PC-3 (cell line): ENCODE measurements at regions not wholly inside any gene's neighbourhood (a gene's known extent, or its start where the extent isn't known, plus 50 kb on each side); places are given as distances from the start of the nearest gene placed in this dataset.

Experiments
- ATAC-seq: fragments of 200-7000 bp; cut with Tn5 transposase; 2 replicates; pipeline ENCODE4 v1.9.1; 2020; ENCODE audit warnings: mild to moderate bottlenecking, moderate library complexity
- BruUV-seq: library from RNA; stranded (reverse); fragments of 400-500 nt; replicated peaks from 2 replicates; lab custom pipeline; 2021; lab: Mats Ljungman, UMichigan
- CTCF ChIA-PET: fragments of 300-600 bp; sonication (Branson Sonifier 250); formaldehyde crosslinking; loops from one replicate; lab custom pipeline; 2022; ENCODE audit warnings: antibody characterized with exemption; lab: Charles Lee
- POLR2A ChIA-PET: fragments of 300-600 bp; sonication (Branson Sonifier 250); formaldehyde crosslinking; loops from one replicate; lab custom pipeline; 2022; ENCODE audit warnings: antibody characterized with exemption; ENCODE audit not compliant: unreplicated experiment; lab: Charles Lee
- DNase-seq: peaks from one replicate; pipeline ENCODE4 v3.0.0-alpha.2; 2015
- H2AFZ ChIP-seq: fragments of 300-600 bp; sonication (generic); 2 replicates; pipeline ENCODE4 v1.6.0; 2016; ENCODE audit warnings: antibody characterized with exemption, low read length
- H3F3A ChIP-seq: fragments of 300-600 bp; sonication (generic); one replicate; pipeline ENCODE4 v1.6.0; 2017; ENCODE audit warnings: antibody characterized with exemption, low read length, control low read depth, mild to moderate bottlenecking; ENCODE audit not compliant: unreplicated experiment
- H3K27ac ChIP-seq: fragments of 300-600 bp; sonication (generic); 2 replicates; pipeline ENCODE4 v1.5.1; 2016; ENCODE audit warnings: mild to moderate bottlenecking, low read length
- H3K27me3 ChIP-seq: fragments of 300-600 bp; sonication (generic); 2 replicates; pipeline ENCODE4 v1.6.1; 2016; ENCODE audit warnings: low read length, mixed read lengths
- H3K36me3 ChIP-seq: fragments of 300-600 bp; sonication (generic); 2 replicates; pipeline ENCODE4 v1.6.1; 2016; ENCODE audit warnings: low read depth, mixed run types, low read length, mixed read lengths
- H3K4me1 ChIP-seq: fragments of 300-600 bp; sonication (generic); 2 replicates; pipeline ENCODE4 v1.5.1; 2016; ENCODE audit warnings: low read length; ENCODE audit not compliant: insufficient read depth
- H3K4me2 ChIP-seq: fragments of 300-600 bp; sonication (generic); 2 replicates; pipeline ENCODE4 v1.6.0; 2016; ENCODE audit warnings: low read length
- H3K4me3 ChIP-seq: fragments of 300-600 bp; sonication (generic); 2 replicates; pipeline ENCODE4 v1.5.1; 2016; ENCODE audit warnings: mild to moderate bottlenecking, low read length, mixed read lengths
- H3K79me2 ChIP-seq: fragments of 300-600 bp; sonication (generic); 2 replicates; pipeline ENCODE4 v1.6.1; 2017; ENCODE audit warnings: low read length, mixed read lengths
- H3K9ac ChIP-seq: fragments of 300-600 bp; sonication (generic); 2 replicates; pipeline ENCODE4 v1.6.0; 2016; ENCODE audit warnings: mild to moderate bottlenecking, low read length
- H3K9me2 ChIP-seq: fragments of 300-600 bp; sonication (generic); replicated peaks from 2 replicates; pipeline ENCODE4 v1.6.1; 2016; ENCODE audit warnings: mixed run types, low read length, mixed read lengths
- H3K9me3 ChIP-seq: fragments of 300-600 bp; sonication (generic); 2 replicates; pipeline ENCODE4 v1.6.1; 2016; ENCODE audit warnings: low read length, mixed read lengths
- H4K20me1 ChIP-seq: fragments of 300-600 bp; sonication (generic); 2 replicates; pipeline ENCODE4 v1.6.1; 2016; ENCODE audit warnings: low read length, mixed read lengths
- CTCF ChIP-seq: fragments of 300-600 bp; sonication (generic); conservative IDR thresholded peaks from 2 replicates; pipeline ENCODE4 v1.5.1; 2017; ENCODE audit warnings: antibody characterized with exemption, low read depth, mild to moderate bottlenecking, low read length
- EZH2 ChIP-seq: fragments of 300-600 bp; sonication (generic); IDR thresholded peaks from one replicate; pipeline ENCODE4 v1.6.1; 2017; ENCODE audit warnings: antibody characterized with exemption, mild to moderate bottlenecking, low read length; ENCODE audit not compliant: unreplicated experiment
- EZH2phosphoT487 ChIP-seq: fragments of 300-600 bp; sonication (generic); IDR thresholded peaks from 2 replicates; pipeline ENCODE4 v1.6.1; 2018; ENCODE audit warnings: mild to moderate bottlenecking, antibody characterized with exemption, low read length, borderline replicate concordance
- intact Hi-C: fragments of 100-400 bp; cut with micrococcal nuclease; formaldehyde crosslinking; loops from 2 replicates; pipeline ENCODE4 v1.9.0; 2023

GRCh38 chr5:174335682-174336364 lies 290.3 kb downstream of the NSG2 start:
- Histone ChIP-seq H2AFZ (no peak overlapping the region), H3K27me3 (peaks cover 9% of the 10 kb centered on the region; the same call in 1 of the 2 replicates), H3K9ac (0 out of 2 replicates have a peak overlapping the region, but pooled peaks have one; percentile 1), H4K20me1 (no peaks in the 10 kb centered on the region), H3K79me2 (no peaks in the 10 kb centered on the region), H3K9me2 (no peaks in the 10 kb centered on the region), H3K27ac (peak overlapping the region; percentile 51), H3K4me2 (peak overlapping the region; percentile 44), H3K4me3 (no peak overlapping the region), H3K9me3 (no peaks in the 10 kb centered on the region), H3K4me1 (peaks cover 28% of the 10 kb centered on the region), H3F3A (no peaks in the 10 kb centered on the region), H3K36me3 (no peaks in the 10 kb centered on the region)
- ChIA-PET CTCF (interaction anchor here (0.5 kb wide), 1 partner anchor 10 kb away, joined by 12 read pairs; no protein-coding TSS in a partner anchor), POLR2A (no interaction called here)
- ATAC-seq (peak; percentile 80), DNase-seq (peak; percentile 91)
- TF ChIP-seq CTCF (no peak), EZH2 (no peak)
- no TSS peak for BruUV-seq
- intact Hi-C loops: no loop called here

- BruUV-seq: no TSS peak
- H3K27me3 ChIP-seq: peaks cover 8% of the 10 kb centered on the region; the same call in 1 of the 2 replicates
These were observed 291.0 kb downstream of the NSG2 start for GRCh38 chr5:174336479-174336878.

More at GRCh38 chr5:174336479-174336878, 291.0 kb downstream of the NSG2 start:
- Histone ChIP-seq H3K27ac (peak overlapping the region; percentile 40), H3F3A (no peaks in the 10 kb centered on the region), H3K4me1 (peaks cover 28% of the 10 kb centered on the region), H3K9me3 (no peaks in the 10 kb centered on the region), H3K79me2 (no peaks in the 10 kb centered on the region), H3K4me2 (peak overlapping the region; percentile 44), H3K9me2 (no peaks in the 10 kb centered on the region), H3K4me3 (no peak overlapping the region), H3K36me3 (no peaks in the 10 kb centered on the region), H4K20me1 (no peaks in the 10 kb centered on the region), H3K9ac (no peak overlapping the region), H2AFZ (no peak overlapping the region)
- TF ChIP-seq CTCF: no peak
- TF ChIP-seq EZH2: no peak
- TF ChIP-seq EZH2phosphoT487: no peak
- DNase-seq (no peak), ATAC-seq (no peak)
- ChIA-PET POLR2A (no interaction called here), CTCF (no interaction called here)
- intact Hi-C loops: no loop called here
